Duodenal mucosa (tissue), 2 donors: ENCODE measurements at regions not wholly inside any gene's neighbourhood (a gene's known extent, or its start where the extent isn't known, plus 50 kb on each side); places are given as distances from the start of the nearest gene placed in this dataset.

Experiments used
- H3K27ac ChIP-seq: one replicate; pipeline ENCODE4 v1.7.0; 2013; ENCODE audit warnings: low read depth, low read length
- H3K27me3 ChIP-seq, 2 donors: one replicate each; pipeline ENCODE4 v1.7.0; 2013; ENCODE audit warnings: low read length in 2 of 2, control low read depth in 1 of 2; ENCODE audit not compliant: insufficient read depth in 2 of 2, control insufficient read depth in 1 of 2
- H3K36me3 ChIP-seq, 2 donors: one replicate each; pipeline ENCODE4 v1.7.0; 2013; ENCODE audit warnings: low read length in 2 of 2, control low read depth in 1 of 2; ENCODE audit not compliant: insufficient read depth in 2 of 2, control insufficient read depth in 1 of 2
- H3K4me1 ChIP-seq, 2 donors: one replicate each; pipeline ENCODE4 v1.7.0; 2013; ENCODE audit warnings: low read length in 2 of 2, control low read depth in 1 of 2; ENCODE audit not compliant: insufficient read depth in 2 of 2, control insufficient read depth in 1 of 2
- H3K4me3 ChIP-seq, 2 donors: one replicate each; pipeline ENCODE4 v1.7.0; 2013; ENCODE audit warnings: low read length in 2 of 2, low read depth in 1 of 2
- H3K9ac ChIP-seq, 2 donors: one replicate each; pipeline ENCODE4 v1.7.0; 2013; ENCODE audit warnings: low read length in 2 of 2, low read depth in 1 of 2
- H3K9me3 ChIP-seq, 2 donors: one replicate each; pipeline ENCODE4 v1.7.0; 2013; ENCODE audit warnings: low read length in 2 of 2, control low read depth in 1 of 2; ENCODE audit not compliant: control insufficient read depth in 1 of 2

DNA sequence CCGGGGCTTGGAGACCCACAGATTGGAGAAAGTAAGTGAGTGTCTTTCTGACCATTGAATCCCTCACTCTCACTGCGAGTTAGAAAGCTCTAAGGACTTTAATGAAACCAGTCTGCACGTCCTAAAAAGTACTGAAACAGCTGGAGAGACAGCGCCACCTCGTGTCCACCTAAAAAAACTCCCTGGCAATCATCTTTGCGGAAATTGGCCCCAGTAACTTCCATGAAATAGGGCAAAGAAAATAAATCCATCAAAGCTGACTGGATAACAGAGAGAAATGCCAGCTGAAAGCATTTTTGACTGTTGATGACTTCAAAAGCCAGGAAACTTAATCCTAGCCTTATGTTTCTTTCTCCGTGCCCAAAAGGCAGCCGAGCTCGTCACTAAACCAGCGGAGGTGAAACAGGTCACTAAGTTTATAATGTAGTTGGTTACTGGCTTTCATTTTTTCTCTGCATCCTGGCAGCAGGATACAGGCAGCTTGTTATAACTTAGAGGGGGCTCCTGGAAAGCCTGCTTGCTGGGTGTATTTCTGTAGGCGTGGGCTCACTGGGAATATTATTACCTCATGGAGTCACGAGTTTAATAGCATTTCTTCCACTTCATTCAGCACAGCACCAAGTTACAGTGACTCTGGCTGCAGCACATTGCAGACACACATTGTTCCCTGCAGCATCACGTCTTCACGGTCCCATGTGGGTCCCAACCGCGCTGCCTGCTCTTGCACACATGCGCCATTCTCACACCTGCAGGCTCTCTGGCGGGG, 266.5 kb downstream of the HRH4 start:
- Histone ChIP-seq H3K27ac (no peak overlapping the region), H3K9me3 (no peaks in the 10 kb centered on the region), H3K4me3 (peak overlapping the region in 1 of 2 donors; percentile 24), H3K36me3 (no peaks in the 10 kb centered on the region), H3K4me1 (no peaks in the 10 kb centered on the region), H3K9ac (no peak overlapping the region), H3K27me3 (peaks cover 2 to 9% of the 10 kb centered on the region in 2 donors)

DNA sequence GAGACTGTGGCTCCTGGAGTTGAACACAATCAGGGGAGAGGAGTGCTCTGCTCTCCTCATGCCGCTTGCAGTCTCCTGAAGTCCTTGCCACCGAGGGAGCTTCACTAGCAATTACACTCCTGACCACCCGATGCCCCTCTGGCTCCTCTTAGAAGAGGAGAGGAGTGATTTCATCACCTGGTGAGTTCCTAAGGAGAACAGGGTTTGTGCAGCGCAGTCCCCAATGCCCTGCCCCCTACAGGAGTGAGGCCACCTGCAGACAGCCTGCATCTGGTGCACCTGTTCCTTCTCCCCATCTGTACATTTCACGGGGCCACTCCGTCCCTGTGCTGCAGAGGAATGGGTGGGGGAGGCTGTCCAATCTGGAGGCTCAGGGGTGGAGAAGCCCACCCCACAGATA, 267.2 kb downstream of the HRH4 start:
- Histone ChIP-seq H3K36me3 (no peaks in the 10 kb centered on the region), H3K9ac (no peak overlapping the region), H3K4me1 (no peaks in the 10 kb centered on the region), H3K27ac (no peak overlapping the region), H3K4me3 (no peak overlapping the region), H3K9me3 (no peaks in the 10 kb centered on the region), H3K27me3 (peaks cover 4 to 9% of the 10 kb centered on the region in 2 donors)

- peaks cover 5 to 9% of the 10 kb centered on the region in 2 donors for H3K27me3 ChIP-seq
- no peaks in the 10 kb centered on the region for H3K36me3 ChIP-seq
- no peak overlapping the region for H3K9ac ChIP-seq
- no peaks in the 10 kb centered on the region for H3K4me1 ChIP-seq
- H3K27ac ChIP-seq = no peak overlapping the region
- no peak overlapping the region for H3K4me3 ChIP-seq
- H3K9me3 ChIP-seq = no peaks in the 10 kb centered on the region
Observed at GRCh38 chr18:24731158-24731557, 270.7 kb downstream of the HRH4 start.

GRCh38 chr18:24731981-24732380, 271.5 kb downstream of the HRH4 start:
- Histone ChIP-seq H3K4me1 (no peaks in the 10 kb centered on the region), H3K27ac (no peak overlapping the region), H3K9me3 (no peaks in the 10 kb centered on the region), H3K9ac (no peak overlapping the region), H3K27me3 (peaks cover 5 to 9% of the 10 kb centered on the region in 2 donors), H3K36me3 (no peaks in the 10 kb centered on the region), H3K4me3 (no peak overlapping the region)

DNA sequence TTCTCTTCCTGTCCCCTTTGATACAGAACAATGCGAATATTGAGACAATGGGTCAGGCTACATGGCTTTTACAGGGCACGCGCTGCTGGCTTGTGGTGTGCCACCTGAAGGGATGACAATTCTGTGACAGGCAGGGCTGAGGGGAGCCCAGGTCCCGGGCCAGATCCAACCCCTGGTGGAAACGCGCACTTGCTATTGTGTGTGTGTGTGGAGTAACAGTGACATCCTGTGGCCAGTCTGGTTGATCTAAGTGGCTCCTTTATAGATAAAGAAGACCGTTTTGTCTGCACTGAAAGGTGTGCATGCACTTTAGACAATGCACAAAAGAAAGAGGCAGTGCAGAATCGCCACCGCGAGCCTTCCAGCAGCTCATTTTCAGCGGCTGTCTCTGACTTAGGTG, 273.6 kb downstream of the HRH4 start:
- Histone ChIP-seq H3K27me3 (peaks cover 5 to 9% of the 10 kb centered on the region in 2 donors), H3K9ac (no peak overlapping the region), H3K4me3 (no peak overlapping the region), H3K36me3 (no peaks in the 10 kb centered on the region), H3K27ac (no peak overlapping the region), H3K9me3 (no peaks in the 10 kb centered on the region), H3K4me1 (no peaks in the 10 kb centered on the region)

DNA sequence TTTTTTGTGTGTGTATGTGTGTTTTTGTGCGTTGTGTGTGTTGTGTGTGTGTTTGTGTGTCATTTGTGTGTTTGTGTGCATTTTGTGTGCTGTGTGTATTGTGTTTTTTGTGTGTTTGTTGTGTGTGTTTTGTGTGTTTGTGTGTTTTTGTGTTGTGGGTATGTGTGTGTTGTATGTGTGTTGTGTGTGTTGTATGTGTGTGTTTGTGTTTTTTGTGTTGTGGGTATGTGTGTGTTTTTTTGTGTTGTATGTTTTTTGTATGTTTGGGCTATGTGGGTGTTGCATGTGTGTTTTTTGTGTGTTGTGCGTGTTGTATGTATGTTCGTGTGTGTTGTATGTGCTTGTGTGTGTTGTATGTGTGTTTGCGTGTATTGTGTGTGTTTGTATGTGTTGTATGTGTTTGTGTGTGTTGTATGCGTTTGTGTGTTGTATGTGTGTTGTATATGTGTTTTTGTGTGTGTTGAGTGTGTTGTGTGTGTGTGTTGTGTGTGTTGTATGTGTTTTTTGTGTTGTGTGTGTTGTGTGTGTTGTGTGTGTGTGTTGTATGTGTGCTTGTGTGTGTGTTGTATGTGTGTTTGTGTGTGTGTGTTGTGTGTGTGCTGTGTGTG, 275.3 kb downstream of the HRH4 start:
- Histone ChIP-seq H3K9me3 (no peaks in the 10 kb centered on the region), H3K27ac (no peak overlapping the region), H3K36me3 (no peaks in the 10 kb centered on the region), H3K4me3 (no peak overlapping the region), H3K4me1 (no peaks in the 10 kb centered on the region), H3K9ac (no peak overlapping the region), H3K27me3 (peaks cover 0 to 9% of the 10 kb centered on the region in 2 donors)

DNA sequence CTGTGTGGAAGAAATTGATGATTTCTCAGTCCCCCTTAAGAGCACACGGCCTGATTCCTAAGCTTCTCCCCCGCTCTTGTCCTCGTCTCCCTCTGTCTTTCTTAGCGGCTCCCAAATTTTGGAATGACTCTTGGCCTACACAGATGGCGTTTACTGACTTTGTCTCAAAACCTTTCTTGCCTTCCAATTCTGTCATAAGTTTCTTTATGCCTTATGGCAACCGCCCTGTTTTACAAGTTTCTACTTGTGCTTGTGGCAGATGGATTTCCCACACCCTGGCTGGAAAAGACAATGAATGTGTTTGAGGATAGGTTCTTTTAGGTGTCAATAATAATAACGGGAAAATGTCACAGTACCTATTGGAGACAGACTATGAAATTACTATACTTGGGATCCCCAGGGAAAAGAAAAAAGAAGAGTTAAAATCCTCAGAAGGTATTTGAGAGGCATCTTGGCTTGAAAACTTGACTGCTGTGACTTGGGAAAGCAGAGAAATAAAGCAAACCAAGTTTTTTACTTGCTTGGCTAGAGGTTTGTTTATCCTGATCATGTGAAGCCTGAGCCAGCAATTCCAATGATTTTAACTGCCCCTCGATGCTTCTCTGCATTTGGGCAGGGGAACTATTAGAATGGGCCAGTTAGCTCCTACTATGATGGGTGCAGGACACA, 276.4 kb downstream of the HRH4 start:
- no peak overlapping the region for H3K4me3 ChIP-seq
- no peak overlapping the region for H3K9ac ChIP-seq
- no peaks in the 10 kb centered on the region for H3K9me3 ChIP-seq
- H3K4me1 ChIP-seq = no peaks in the 10 kb centered on the region
- H3K27me3 ChIP-seq = peaks cover 0 to 8% of the 10 kb centered on the region in 2 donors
- no peak overlapping the region for H3K27ac ChIP-seq
- no peaks in the 10 kb centered on the region for H3K36me3 ChIP-seq

GRCh38 chr18:24740829-24741228, 280.4 kb downstream of the HRH4 start:
- H3K27ac ChIP-seq = no peak overlapping the region
- H3K36me3 ChIP-seq = no peaks in the 10 kb centered on the region
- H3K4me1 ChIP-seq = no peaks in the 10 kb centered on the region
- H3K9ac ChIP-seq = no peak overlapping the region
- no peak overlapping the region for H3K4me3 ChIP-seq
- H3K27me3 ChIP-seq = no peaks in the 10 kb centered on the region
- no peaks in the 10 kb centered on the region for H3K9me3 ChIP-seq

GRCh38 chr18:24741321-24741720, 280.9 kb downstream of the HRH4 start:
- Histone ChIP-seq H3K9ac (no peak overlapping the region), H3K27ac (no peak overlapping the region), H3K4me1 (no peaks in the 10 kb centered on the region), H3K9me3 (no peaks in the 10 kb centered on the region), H3K27me3 (no peaks in the 10 kb centered on the region), H3K36me3 (no peaks in the 10 kb centered on the region), H3K4me3 (no peak overlapping the region)

DNA sequence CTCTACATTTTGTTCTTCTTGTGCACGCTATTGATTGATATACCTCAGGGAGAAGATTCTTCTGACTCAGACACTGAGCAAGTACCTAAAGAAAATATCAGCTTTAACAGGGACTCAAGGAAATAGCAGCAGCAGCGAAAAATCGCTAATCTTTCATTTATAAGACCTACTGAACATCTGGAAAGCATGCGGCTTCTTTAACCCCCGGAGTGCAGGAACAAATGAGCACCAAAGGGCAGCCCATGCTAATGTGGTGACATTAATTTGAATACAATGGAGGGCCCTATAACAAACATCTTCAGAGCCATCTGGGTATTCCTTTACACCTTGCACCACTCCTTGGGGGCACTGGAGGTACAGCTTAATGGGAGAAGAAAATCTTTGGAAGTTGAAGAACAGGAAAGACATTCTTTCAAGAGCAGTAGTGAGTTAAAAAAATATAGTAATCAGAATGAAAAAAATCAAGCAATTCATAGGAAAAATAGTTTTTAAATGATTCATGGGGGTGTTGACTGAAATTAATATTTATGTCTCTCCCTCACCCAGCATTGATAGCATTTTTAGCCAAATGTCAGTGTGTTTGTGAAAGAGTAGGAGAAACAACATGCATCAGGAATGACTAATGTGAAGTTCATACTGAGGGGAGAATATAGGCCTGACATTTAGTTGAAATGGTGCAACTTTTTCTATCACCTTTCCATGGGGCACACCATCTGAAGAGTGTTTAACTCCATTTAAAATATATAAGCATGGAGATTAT, 281.7 kb downstream of the HRH4 start:
- H3K9ac ChIP-seq = no peak overlapping the region

More for the DNA sequence above, 281.7 kb downstream of the HRH4 start:
- H3K9me3 ChIP-seq = no peaks in the 10 kb centered on the region
- no peak overlapping the region for H3K27ac ChIP-seq
- H3K36me3 ChIP-seq = no peaks in the 10 kb centered on the region
- H3K4me1 ChIP-seq = no peaks in the 10 kb centered on the region
- H3K27me3 ChIP-seq = no peaks in the 10 kb centered on the region
- H3K4me3 ChIP-seq = no peak overlapping the region
